PC-9 (cell line): ENCODE measurements at regions not wholly inside any gene's neighbourhood (a gene's known extent, or its start where the extent isn't known, plus 50 kb on each side); places are given as distances from the start of the nearest gene placed in this dataset.

Experiments
- BruUV-seq: library from RNA; stranded (reverse); fragments of 400-500 nt; replicated peaks from 2 replicates; lab custom pipeline; 2021; lab: Mats Ljungman, UMichigan
- CTCF ChIA-PET: fragments of 300-600 bp; sonication (Branson Sonifier 250); formaldehyde crosslinking; loops from one replicate; lab custom pipeline; 2022; ENCODE audit warnings: antibody characterized with exemption; lab: Charles Lee
- POLR2A ChIA-PET: fragments of 300-600 bp; sonication (Branson Sonifier 250); formaldehyde crosslinking; loops from one replicate; lab custom pipeline; 2022; ENCODE audit warnings: antibody characterized with exemption; ENCODE audit not compliant: unreplicated experiment; lab: Charles Lee
- DNase-seq, 2 experiments: peaks; one replicate each; pipeline versions ENCODE4 v3.0.0 to v3.0.0-alpha.2; 2015 to 2022; ENCODE audit warnings: mixed read lengths in 1 of 2
- H2AFZ ChIP-seq: fragments of 200-600 bp; sonication (generic); 2 replicates; pipeline ENCODE4 v1.8.1; 2017; ENCODE audit warnings: antibody characterized with exemption
- H3F3A ChIP-seq: fragments of 200-600 bp; sonication (generic); 2 replicates; pipeline ENCODE4 v1.8.1; 2017; ENCODE audit warnings: antibody characterized with exemption, mild to moderate bottlenecking, low read depth; ENCODE audit not compliant: insufficient read depth
- H3K27ac ChIP-seq: fragments of 200-600 bp; sonication (generic); 2 replicates; pipeline ENCODE4 v1.6.1; 2016; ENCODE audit warnings: mixed run types
- H3K27me3 ChIP-seq: fragments of 200-600 bp; sonication (generic); 2 replicates; pipeline ENCODE4 v1.6.1; 2016; ENCODE audit warnings: low read depth, mixed run types; ENCODE audit not compliant: insufficient read depth
- H3K36me3 ChIP-seq: fragments of 200-600 bp; sonication (generic); 2 replicates; pipeline ENCODE4 v1.6.1; 2016; ENCODE audit warnings: low read depth, mixed run types
- H3K4me1 ChIP-seq: fragments of 200-600 bp; sonication (generic); replicated peaks from 2 replicates; pipeline ENCODE4 v1.6.1; 2016; ENCODE audit warnings: mixed run types; ENCODE audit not compliant: insufficient read depth
- H3K4me2 ChIP-seq: fragments of 200-600 bp; sonication (generic); 2 replicates; pipeline ENCODE4 v1.6.1; 2017; ENCODE audit warnings: mixed run types
- H3K4me3 ChIP-seq: fragments of 200-600 bp; sonication (generic); 2 replicates; pipeline ENCODE4 v1.6.1; 2016; ENCODE audit warnings: mixed run types
- H3K79me2 ChIP-seq: fragments of 200-600 bp; sonication (generic); 2 replicates; pipeline ENCODE4 v1.6.1; 2017; ENCODE audit warnings: low read depth, mixed run types
- H3K9me2 ChIP-seq: fragments of 200-600 bp; sonication (generic); 2 replicates; pipeline ENCODE4 v1.8.1; 2017; ENCODE audit warnings: mild to moderate bottlenecking; ENCODE audit not compliant: insufficient read depth
- H3K9me3 ChIP-seq: fragments of 200-600 bp; sonication (generic); 2 replicates; pipeline ENCODE4 v1.8.1; 2016; ENCODE audit warnings: low read depth; ENCODE audit not compliant: insufficient read depth
- H4K20me1 ChIP-seq: fragments of 200-600 bp; sonication (generic); 2 replicates; pipeline ENCODE4 v1.8.1; 2017; ENCODE audit not compliant: insufficient read depth
- CTCF ChIP-seq: fragments of 200-600 bp; sonication (generic); conservative IDR thresholded peaks from 2 replicates; pipeline ENCODE4 v1.6.1; 2017; ENCODE audit warnings: mixed run types, antibody characterized with exemption, mild to moderate bottlenecking, moderate library complexity
- EZH2 ChIP-seq: fragments of 200-600 bp; sonication (generic); IDR thresholded peaks from 2 replicates; pipeline ENCODE4 v1.8.0; 2017; ENCODE audit warnings: antibody characterized with exemption, low read depth
- intact Hi-C: fragments of 100-400 bp; cut with micrococcal nuclease; formaldehyde crosslinking; loops from one replicate; pipeline ENCODE4 v1.10.0; 2022; ENCODE audit not compliant: unreplicated experiment

- ChIA-PET POLR2A (no interaction called here), CTCF (no interaction called here)
- intact Hi-C loops, result no loop called here
- Histone ChIP-seq H3K79me2 (no peaks in the 10 kb centered on the region), H3K27me3 (no peaks in the 10 kb centered on the region), H3K4me1 (no peaks in the 10 kb centered on the region), H3K27ac (no peak overlapping the region), H3K4me2 (no peak overlapping the region), H3K4me3 (no peak overlapping the region), H3K9me2 (no peaks in the 10 kb centered on the region; the same call in 1 of the 2 replicates), H2AFZ (no peak overlapping the region), H3K36me3 (no peaks in the 10 kb centered on the region), H3K9me3 (no peaks in the 10 kb centered on the region), H4K20me1 (no peaks in the 10 kb centered on the region), H3F3A (no peaks in the 10 kb centered on the region)
- DNase-seq, result no peak
- no TSS peak for BruUV-seq
- TF ChIP-seq EZH2 (no peak), CTCF (no peak)
Observed at GRCh38 chr12:87922736-87923135, 106.5 kb downstream of the C12orf50 start.

GRCh38 chr12:87921621-87922020, 107.6 kb downstream of the C12orf50 start:
- Histone ChIP-seq H3K36me3 (no peaks in the 10 kb centered on the region), H3K9me2 (no peaks in the 10 kb centered on the region; the same call in 1 of the 2 replicates), H3K4me1 (no peaks in the 10 kb centered on the region), H3F3A (no peaks in the 10 kb centered on the region), H3K9me3 (no peaks in the 10 kb centered on the region), H3K4me3 (no peak overlapping the region), H3K27me3 (no peaks in the 10 kb centered on the region), H3K4me2 (no peak overlapping the region), H2AFZ (no peak overlapping the region), H3K79me2 (no peaks in the 10 kb centered on the region), H3K27ac (no peak overlapping the region), H4K20me1 (no peaks in the 10 kb centered on the region)
- TF ChIP-seq CTCF, result no peak
- no peak for TF ChIP-seq EZH2
- no TSS peak for BruUV-seq
- ChIA-PET CTCF (no interaction called here), POLR2A (no interaction called here)
- intact Hi-C loops, result no loop called here
- no peak for DNase-seq

GRCh38 chr12:87920139-87920538, 109.1 kb downstream of the C12orf50 start:
- intact Hi-C loops, result no loop called here
- no peak overlapping the region for H3K4me2 ChIP-seq
- ChIA-PET CTCF (no interaction called here), POLR2A (no interaction called here)
- H3K27me3 ChIP-seq, result no peaks in the 10 kb centered on the region
- no peaks in the 10 kb centered on the region for H3K36me3 ChIP-seq
- no peaks in the 10 kb centered on the region for H3F3A ChIP-seq
- BruUV-seq, result no TSS peak
- no peaks in the 10 kb centered on the region for H3K79me2 ChIP-seq
- no peak overlapping the region for H2AFZ ChIP-seq
- H3K4me3 ChIP-seq, result no peak overlapping the region
- H3K27ac ChIP-seq, result no peak overlapping the region
- TF ChIP-seq EZH2 (no peak), CTCF (no peak)
- no peaks in the 10 kb centered on the region for H3K9me3 ChIP-seq
- H4K20me1 ChIP-seq, result no peaks in the 10 kb centered on the region
- DNase-seq, result no peak
- H3K9me2 ChIP-seq, result no peaks in the 10 kb centered on the region; the same call in 1 of the 2 replicates
- H3K4me1 ChIP-seq, result no peaks in the 10 kb centered on the region
